Mesendoderm (in vitro differentiated cells): ENCODE measurements at regions not wholly inside any gene's neighbourhood (a gene's known extent, or its start where the extent isn't known, plus 50 kb on each side); places are given as distances from the start of the nearest gene placed in this dataset. TPM values are rescaled to one million over a fixed set of nuclear protein-coding genes. Genes with fewer than 3 reads are reported as not detected.

ENCODE experiments used
- small RNA-seq: library from polyadenylated mRNA; stranded (forward); fragments of <200 nt; extraction: miRNeasy Mini kit (QIAGEN cat#:217004); gene quantifications from one replicate; pipeline ENCODE3, GENCODE V24; 2013; ENCODE audit not compliant: insufficient read depth

Small RNA genes in the stretch of these regions (small RNA-seq; reads per million reads assigned to genes)
- gene AC093815.1: not detected
